ENCODE measurements at regions not wholly inside any gene's neighbourhood (a gene's known extent, or its start where the extent isn't known, plus 50 kb on each side); places are given as distances from the start of the nearest gene placed in this dataset.
"Not testable (repeated sequence)": the region's sequence is repeated elsewhere in the genome, so short reads cannot be mapped to it uniquely, and the experiment has no call there.

DNA sequence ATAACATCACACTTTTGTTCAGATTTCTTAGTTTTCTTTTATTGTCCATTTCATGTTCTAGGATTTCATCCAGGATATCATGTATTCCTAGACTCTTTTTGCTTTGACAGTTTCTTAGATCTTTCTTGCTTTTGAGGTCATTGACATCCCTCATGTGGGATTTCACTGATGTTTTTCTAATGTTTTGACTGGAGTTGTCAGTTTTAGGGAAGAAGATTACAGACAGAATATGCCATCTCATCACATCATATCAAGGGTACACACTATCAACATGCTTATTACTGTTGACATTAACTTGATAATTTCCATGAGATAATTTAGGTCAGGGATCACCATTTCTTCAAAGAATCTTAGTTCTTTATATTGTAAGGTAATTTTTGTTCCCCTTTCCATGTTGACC is 101.7 kb downstream of the NPAP1 start:
- TF ChIP-seq, protein P1, sequence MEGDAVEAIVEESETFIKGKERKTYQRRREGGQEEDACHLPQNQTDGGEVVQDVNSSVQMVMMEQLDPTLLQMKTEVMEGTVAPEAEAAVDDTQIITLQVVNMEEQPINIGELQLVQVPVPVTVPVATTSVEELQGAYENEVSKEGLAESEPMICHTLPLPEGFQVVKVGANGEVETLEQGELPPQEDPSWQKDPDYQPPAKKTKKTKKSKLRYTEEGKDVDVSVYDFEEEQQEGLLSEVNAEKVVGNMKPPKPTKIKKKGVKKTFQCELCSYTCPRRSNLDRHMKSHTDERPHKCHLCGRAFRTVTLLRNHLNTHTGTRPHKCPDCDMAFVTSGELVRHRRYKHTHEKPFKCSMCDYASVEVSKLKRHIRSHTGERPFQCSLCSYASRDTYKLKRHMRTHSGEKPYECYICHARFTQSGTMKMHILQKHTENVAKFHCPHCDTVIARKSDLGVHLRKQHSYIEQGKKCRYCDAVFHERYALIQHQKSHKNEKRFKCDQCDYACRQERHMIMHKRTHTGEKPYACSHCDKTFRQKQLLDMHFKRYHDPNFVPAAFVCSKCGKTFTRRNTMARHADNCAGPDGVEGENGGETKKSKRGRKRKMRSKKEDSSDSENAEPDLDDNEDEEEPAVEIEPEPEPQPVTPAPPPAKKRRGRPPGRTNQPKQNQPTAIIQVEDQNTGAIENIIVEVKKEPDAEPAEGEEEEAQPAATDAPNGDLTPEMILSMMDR (IDR thresholded peaks at IDR 0.05) = no peak
- CTCF ChIA-PET = no interaction called here
- intact Hi-C loops (cut with micrococcal nuclease) = no loop called here

DNA sequence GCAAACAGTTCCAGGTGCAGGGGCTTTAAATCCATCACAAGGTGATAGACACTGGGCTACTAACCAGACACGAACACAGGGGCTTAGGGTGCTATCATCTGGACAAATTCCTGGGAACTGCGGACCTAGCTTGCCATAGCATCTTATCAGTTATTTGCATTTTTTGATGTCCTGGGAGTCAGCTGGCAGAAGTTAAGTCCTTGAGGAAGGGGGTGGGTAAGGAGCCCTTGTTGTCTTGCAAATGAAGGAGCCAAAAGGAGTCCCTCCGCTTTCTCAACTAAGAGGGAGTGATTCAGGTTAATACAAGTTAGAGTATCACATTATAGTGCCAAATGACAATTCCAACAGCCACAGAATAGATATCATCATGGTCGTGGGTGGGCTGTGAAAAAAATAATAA is 108.9 kb downstream of the NPAP1 start:
- H3K9me3 Mint-ChIP-seq = peaks cover 7% of the 10 kb centered on the region
- ChIA-PET POLR2A (no interaction called here), CTCF (no interaction called here)
- ATAC-seq (ENCODE audit: low read depth) (no peak), DNase-seq (no peak)
- H3K4me3 Mint-ChIP-seq = no peak overlapping the region
- intact Hi-C loops (cut with micrococcal nuclease) = no loop called here
- H3K27me3 Mint-ChIP-seq = no peaks in the 10 kb centered on the region
- H3K36me3 Mint-ChIP-seq (ENCODE audit: low read depth) = no peaks in the 10 kb centered on the region
- no peak overlapping the region for H3K27ac Mint-ChIP-seq
- TF ChIP-seq, protein P1 (IDR thresholded peaks at IDR 0.05) = no peak
- H3K4me1 Mint-ChIP-seq = no peaks in the 10 kb centered on the region

More for the DNA sequence above, 101.7 kb downstream of the NPAP1 start:
- no peak for ATAC-seq (ENCODE audit: low read depth)
- no peak overlapping the region for H3K27ac Mint-ChIP-seq
- peaks cover 2% of the 10 kb centered on the region for H3K4me1 Mint-ChIP-seq
- H3K4me3 Mint-ChIP-seq = no peak overlapping the region
- POLR2A ChIA-PET = no interaction called here
- H3K9me3 Mint-ChIP-seq = peaks cover 15% of the 10 kb centered on the region
- peaks cover 2% of the 10 kb centered on the region for H3K27me3 Mint-ChIP-seq
- DNase-seq = no peak
- no peaks in the 10 kb centered on the region for H3K36me3 Mint-ChIP-seq (ENCODE audit: low read depth)

DNA sequence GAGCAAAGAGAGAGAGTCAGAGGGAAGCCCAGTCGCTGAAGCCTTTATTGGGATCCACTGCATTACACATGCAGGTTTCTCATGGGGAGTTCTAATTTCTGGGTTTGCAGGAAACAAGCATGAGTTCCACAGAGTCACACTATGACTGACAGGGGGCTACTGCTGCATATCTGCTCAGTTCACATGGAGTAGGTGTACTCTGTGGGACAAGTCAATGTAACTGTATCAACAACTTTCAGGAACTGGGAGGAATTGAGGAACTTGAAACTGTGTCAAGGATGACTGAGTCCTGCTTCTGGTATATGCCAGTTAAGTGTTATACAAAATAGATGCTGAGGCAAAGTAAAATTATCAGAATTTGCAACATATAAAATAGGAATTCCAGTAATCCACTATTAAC is 110.8 kb downstream of the NPAP1 start:
- ATAC-seq (ENCODE audit: low read depth) (no peak), DNase-seq (no peak)
- Mint-ChIP-seq H3K36me3 (ENCODE audit: low read depth) (no peaks in the 10 kb centered on the region), H3K27ac (no peak overlapping the region), H3K4me1 (no peaks in the 10 kb centered on the region), H3K4me3 (no peak overlapping the region), H3K27me3 (no peaks in the 10 kb centered on the region), H3K9me3 (peaks cover 11% of the 10 kb centered on the region)
- ChIA-PET POLR2A (no interaction called here), CTCF (no interaction called here)
- TF ChIP-seq, protein P1 (IDR thresholded peaks at IDR 0.05) = no peak
- intact Hi-C loops (cut with micrococcal nuclease) = no loop called here

DNA sequence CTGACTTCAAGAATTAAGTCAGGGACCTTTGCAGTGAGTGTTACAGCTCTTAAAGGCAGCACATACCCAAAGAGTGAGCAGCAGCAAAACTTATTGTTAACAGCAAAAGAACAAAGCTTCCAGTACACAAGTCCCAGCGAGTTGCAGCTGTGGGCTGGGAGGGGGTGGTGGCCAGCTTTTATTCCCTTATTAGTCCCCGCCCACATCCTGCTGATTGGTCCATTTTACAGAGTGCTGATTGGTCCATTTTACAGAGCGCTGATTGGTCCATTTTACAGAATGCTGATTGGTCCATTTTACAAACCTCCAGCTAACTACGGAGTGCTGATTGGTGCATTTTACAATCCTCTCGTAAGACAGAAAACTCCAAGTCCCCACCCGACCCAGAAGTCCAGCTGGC is 127.0 kb downstream of the NPAP1 start:
- ATAC-seq (ENCODE audit: low read depth); intact Hi-C loops (cut with micrococcal nuclease); H3K4me1 Mint-ChIP-seq; H3K36me3 Mint-ChIP-seq (ENCODE audit: low read depth); H3K4me3 Mint-ChIP-seq; CTCF ChIA-PET; POLR2A ChIA-PET; H3K9me3 Mint-ChIP-seq; H3K27ac Mint-ChIP-seq; DNase-seq; H3K27me3 Mint-ChIP-seq: not testable (repeated sequence)

DNA sequence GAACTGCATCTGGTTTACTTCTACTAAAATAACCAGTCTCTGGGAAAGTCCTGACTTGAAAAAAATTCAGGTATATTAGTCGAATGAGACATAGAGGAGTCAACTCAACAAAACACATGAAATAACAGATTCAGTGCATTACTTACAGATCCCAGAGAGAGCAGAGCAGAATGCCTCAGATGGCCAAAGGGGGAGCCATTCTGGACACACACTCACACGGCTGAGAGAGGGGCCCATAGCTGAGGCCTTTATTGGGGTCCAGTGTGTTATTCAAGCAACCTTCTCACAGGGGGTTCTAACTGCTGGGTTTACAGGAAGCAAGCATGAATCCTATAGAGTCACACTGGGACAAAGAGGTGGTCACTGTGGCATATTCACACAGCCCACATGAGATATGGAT is 135.1 kb upstream of the SNRPN start:
- Mint-ChIP-seq H3K9me3 (peaks cover 2% of the 10 kb centered on the region), H3K4me3 (no peak overlapping the region), H3K27ac (no peak overlapping the region), H3K36me3 (ENCODE audit: low read depth) (no peaks in the 10 kb centered on the region), H3K4me1 (no peaks in the 10 kb centered on the region), H3K27me3 (no peaks in the 10 kb centered on the region)
- ChIA-PET CTCF (no interaction called here), POLR2A (no interaction called here)
- DNase-seq = no peak
- TF ChIP-seq, protein P1 (IDR thresholded peaks at IDR 0.05) = no peak
- ATAC-seq (ENCODE audit: low read depth) = no peak
- intact Hi-C loops (cut with micrococcal nuclease) = no loop called here

DNA sequence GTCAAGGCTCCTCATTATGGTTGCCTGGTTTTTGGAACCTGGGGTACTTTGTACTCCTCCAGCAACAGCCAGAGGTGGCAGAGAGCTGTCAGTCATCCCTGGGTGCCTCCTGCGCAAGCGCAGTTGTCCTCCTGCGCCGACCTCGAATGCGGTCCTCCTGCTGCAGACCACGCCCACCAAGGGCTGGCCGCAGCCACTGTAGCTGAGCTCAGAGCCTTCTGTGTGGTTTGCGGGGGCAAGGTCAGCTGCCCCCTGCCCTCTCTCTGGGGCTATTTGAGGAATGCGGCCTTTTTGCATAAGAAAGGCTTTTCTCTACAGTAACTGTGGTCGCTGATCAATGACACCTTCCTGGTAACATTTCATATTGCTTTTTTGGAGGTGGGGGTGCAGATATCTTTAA is 131.3 kb upstream of the SNRPN start:
- ChIA-PET CTCF (no interaction called here), POLR2A (no interaction called here)
- no peaks in the 10 kb centered on the region for H3K36me3 Mint-ChIP-seq (ENCODE audit: low read depth)
- intact Hi-C loops (cut with micrococcal nuclease) = no loop called here
- peaks cover 8% of the 10 kb centered on the region for H3K9me3 Mint-ChIP-seq
- TF ChIP-seq, protein P1 (IDR thresholded peaks at IDR 0.05) = no peak
- no peaks in the 10 kb centered on the region for H3K27me3 Mint-ChIP-seq
- H3K4me3 Mint-ChIP-seq = no peak overlapping the region
- DNase-seq = no peak
- no peaks in the 10 kb centered on the region for H3K4me1 Mint-ChIP-seq
- ATAC-seq (ENCODE audit: low read depth) = no peak
- no peak overlapping the region for H3K27ac Mint-ChIP-seq
